Esophagus muscularis mucosa (tissue), 2 donors: ENCODE measurements at regions not wholly inside any gene's neighbourhood (a gene's known extent, or its start where the extent isn't known, plus 50 kb on each side); places are given as distances from the start of the nearest gene placed in this dataset.

ENCODE experiments used
- POLR2A ChIP-seq: fragments of 450-650 bp; IDR thresholded peaks from one replicate; pipeline ENCODE4 v1.6.1; 2017; ENCODE audit warnings: antibody characterized with exemption, moderate library complexity, mild to moderate bottlenecking, low read depth
- POLR2AphosphoS5 ChIP-seq, 2 donors: sonication (generic); formaldehyde crosslinking; IDR thresholded peaks; one replicate each; pipeline ENCODE4 v1.6.1; 2017; ENCODE audit warnings: antibody characterized with exemption in 2 of 2

DNA sequence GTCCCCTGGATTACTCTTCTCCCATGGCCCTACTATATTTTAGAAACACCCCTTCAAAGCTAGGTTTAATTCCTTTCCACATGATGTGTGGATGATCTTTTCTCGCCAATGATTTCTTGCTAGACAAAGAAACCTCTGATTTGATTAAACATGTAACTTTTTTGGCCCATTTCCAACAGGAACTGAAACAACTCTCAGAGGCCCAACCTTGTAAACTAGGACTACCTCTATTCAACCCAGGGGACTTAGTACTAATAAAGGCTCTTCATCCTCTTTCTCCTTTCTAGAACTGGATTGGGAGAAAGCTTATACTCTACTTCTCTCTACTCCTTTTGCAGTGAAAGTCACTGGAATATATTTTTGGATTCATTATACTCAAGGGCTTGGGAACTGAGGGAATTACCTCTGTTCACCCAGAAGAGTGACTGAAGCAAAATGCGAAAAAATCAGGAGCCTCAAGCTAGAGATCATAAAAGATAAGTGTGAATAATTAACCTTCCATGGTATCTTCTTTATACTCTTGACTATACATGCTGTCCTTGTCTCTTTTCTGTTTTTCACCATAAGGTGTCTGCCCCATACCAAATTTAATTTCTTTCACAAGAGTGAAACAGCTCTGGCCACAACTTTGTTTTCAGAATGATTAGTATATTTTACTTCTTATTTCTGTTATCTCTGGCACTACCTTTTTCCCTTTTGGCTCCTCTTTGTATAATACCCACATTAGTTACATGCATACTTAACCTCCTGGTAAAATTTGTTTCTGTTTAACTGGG, 977.6 kb downstream of the SLITRK5 start:
- TF ChIP-seq POLR2AphosphoS5 (IDR thresholded peaks at IDR 0.05) (no peak), POLR2A (no peak)
